Mesothelial cell of epicardium (in vitro differentiated cells): ENCODE measurements at regions not wholly inside any gene's neighbourhood (a gene's known extent, or its start where the extent isn't known, plus 50 kb on each side); places are given as distances from the start of the nearest gene placed in this dataset.

Experiments used
- DNase-seq, 2 experiments: peaks; one replicate each; pipeline ENCODE4 v3.0.0; 2021; ENCODE audit warnings: low spot score in 2 of 2; ENCODE audit not compliant: unreplicated experiment in 2 of 2
- H3K27ac Mint-ChIP-seq: 2 replicates; pipeline ENCODE4 v1.8.0; 2021; ENCODE audit warnings: mixed read lengths
- H3K27me3 Mint-ChIP-seq: 2 replicates; pipeline ENCODE4 v1.8.0; 2021; ENCODE audit warnings: low read depth, mixed read lengths
- H3K36me3 Mint-ChIP-seq: 2 replicates; pipeline ENCODE4 v1.8.0; 2021; ENCODE audit warnings: mixed read lengths
- H3K4me1 Mint-ChIP-seq: 2 replicates; pipeline ENCODE4 v1.8.0; 2021; ENCODE audit warnings: mixed read lengths
- H3K4me3 Mint-ChIP-seq: 2 replicates; pipeline ENCODE4 v1.8.0; 2021; ENCODE audit warnings: mild to moderate bottlenecking, moderate library complexity, mixed read lengths
- H3K9me3 Mint-ChIP-seq: 2 replicates; pipeline ENCODE4 v1.8.0; 2021; ENCODE audit warnings: mixed read lengths
- TF ChIP-seq, protein P1 (sequence below): fragments of 200-600 bp; sonication (generic); IDR thresholded peaks from one replicate; pipeline ENCODE4 v1.5.0; 2021; ENCODE audit warnings: antibody characterized with exemption; ENCODE audit not compliant: unreplicated experiment

DNA sequence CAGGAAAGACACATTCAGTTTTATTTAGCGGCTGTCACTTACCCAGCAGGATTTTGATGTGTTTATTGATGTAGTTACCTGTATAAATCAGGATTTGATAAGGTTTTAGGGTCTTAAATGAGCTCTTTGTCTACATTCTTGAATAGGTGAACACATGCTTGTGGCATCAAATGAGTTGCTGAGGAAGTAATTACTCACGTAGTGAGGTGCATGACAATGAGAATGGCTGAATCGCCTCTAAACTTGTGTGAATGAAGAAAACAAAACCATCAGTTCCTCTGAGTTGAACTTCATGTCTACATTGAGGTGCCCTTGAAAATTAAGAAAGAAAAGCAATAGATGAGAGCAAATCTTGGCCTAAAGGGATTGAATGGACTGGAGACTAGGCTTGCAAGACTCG lies 245.6 kb upstream of the SATB1 start:
- Mint-ChIP-seq H3K4me1 (peaks cover 6% of the 10 kb centered on the region), H3K9me3 (peaks cover 4% of the 10 kb centered on the region), H3K27ac (no peak overlapping the region), H3K27me3 (no peaks in the 10 kb centered on the region), H3K36me3 (no peaks in the 10 kb centered on the region), H3K4me3 (no peak overlapping the region)
- TF ChIP-seq, protein P1, sequence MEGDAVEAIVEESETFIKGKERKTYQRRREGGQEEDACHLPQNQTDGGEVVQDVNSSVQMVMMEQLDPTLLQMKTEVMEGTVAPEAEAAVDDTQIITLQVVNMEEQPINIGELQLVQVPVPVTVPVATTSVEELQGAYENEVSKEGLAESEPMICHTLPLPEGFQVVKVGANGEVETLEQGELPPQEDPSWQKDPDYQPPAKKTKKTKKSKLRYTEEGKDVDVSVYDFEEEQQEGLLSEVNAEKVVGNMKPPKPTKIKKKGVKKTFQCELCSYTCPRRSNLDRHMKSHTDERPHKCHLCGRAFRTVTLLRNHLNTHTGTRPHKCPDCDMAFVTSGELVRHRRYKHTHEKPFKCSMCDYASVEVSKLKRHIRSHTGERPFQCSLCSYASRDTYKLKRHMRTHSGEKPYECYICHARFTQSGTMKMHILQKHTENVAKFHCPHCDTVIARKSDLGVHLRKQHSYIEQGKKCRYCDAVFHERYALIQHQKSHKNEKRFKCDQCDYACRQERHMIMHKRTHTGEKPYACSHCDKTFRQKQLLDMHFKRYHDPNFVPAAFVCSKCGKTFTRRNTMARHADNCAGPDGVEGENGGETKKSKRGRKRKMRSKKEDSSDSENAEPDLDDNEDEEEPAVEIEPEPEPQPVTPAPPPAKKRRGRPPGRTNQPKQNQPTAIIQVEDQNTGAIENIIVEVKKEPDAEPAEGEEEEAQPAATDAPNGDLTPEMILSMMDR, result no peak
- DNase-seq, result no peak

DNA sequence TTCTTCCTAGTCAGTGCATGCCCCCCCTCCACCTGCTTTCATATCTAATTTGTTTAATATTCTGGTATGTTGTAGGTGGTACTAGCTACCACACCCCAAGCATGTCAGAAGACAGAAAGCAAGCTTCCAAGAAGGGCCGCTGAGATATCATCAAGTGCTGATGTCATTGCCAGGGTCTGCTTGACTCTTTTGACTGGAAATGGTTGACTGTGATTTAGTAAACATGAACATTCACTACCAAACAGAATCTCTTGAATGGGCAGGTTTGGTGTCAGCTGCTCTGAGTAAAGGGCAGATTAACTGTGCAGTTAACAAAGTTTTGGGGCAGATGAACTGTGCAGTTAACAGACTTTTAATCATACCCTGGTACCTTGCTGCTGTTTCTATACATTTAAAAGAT lies 244.2 kb upstream of the SATB1 start:
- DNase-seq, result no peak
- H3K36me3 Mint-ChIP-seq, result no peaks in the 10 kb centered on the region
- H3K4me3 Mint-ChIP-seq, result no peak overlapping the region
- H3K4me1 Mint-ChIP-seq, result peaks cover 6% of the 10 kb centered on the region
- TF ChIP-seq, protein P1, result no peak
- no peaks in the 10 kb centered on the region for H3K27me3 Mint-ChIP-seq
- peaks cover 4% of the 10 kb centered on the region for H3K9me3 Mint-ChIP-seq
- H3K27ac Mint-ChIP-seq, result no peak overlapping the region

DNA sequence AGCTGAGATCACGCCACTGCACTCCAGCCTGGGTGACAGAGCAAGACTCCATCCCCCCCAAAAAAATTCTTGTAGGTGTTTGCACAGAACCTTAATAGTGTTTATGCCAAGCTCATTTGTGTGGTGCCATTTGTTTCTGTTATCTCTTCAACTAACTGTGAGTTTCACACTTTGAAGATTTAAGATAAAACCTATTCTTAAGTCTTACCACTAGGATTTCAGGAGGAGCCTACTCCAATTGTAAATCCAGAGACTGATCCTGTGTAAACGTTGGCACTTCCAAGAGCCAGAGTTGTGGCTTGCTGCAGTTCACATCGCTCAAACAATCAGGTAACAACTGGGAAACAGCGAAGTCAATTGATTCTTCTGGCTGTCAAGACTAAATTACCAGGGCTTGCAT lies 242.4 kb upstream of the SATB1 start:
- H3K27ac Mint-ChIP-seq, result no peak overlapping the region
- H3K4me1 Mint-ChIP-seq, result peaks cover 6% of the 10 kb centered on the region
- no peaks in the 10 kb centered on the region for H3K27me3 Mint-ChIP-seq
- DNase-seq, result no peak
- TF ChIP-seq, protein P1, result no peak
- H3K36me3 Mint-ChIP-seq, result no peaks in the 10 kb centered on the region
- no peak overlapping the region for H3K4me3 Mint-ChIP-seq
- peaks cover 4% of the 10 kb centered on the region for H3K9me3 Mint-ChIP-seq

DNA sequence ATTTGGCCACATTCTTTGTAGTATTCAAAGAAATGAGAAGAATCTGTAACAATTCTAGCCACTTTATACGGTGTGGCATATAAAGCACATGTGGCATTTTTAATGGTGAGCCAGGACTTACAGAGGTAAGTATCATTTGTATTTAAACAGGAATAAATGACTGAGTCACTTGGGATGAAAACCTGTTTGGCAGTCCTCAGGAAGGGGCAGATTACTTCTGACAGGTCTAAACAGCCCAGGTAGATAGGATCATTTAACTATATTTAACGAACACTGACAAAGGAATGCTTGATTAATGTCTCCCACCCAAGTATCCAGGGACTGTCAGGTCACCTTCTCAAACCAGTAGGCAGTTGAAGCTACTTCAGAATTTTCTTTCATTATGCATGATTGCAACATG lies 241.5 kb upstream of the SATB1 start:
- Mint-ChIP-seq H3K4me1 (peaks cover 6% of the 10 kb centered on the region), H3K27me3 (no peaks in the 10 kb centered on the region), H3K4me3 (no peak overlapping the region), H3K36me3 (no peaks in the 10 kb centered on the region), H3K27ac (no peak overlapping the region), H3K9me3 (peaks cover 4% of the 10 kb centered on the region)
- no peak for DNase-seq
- TF ChIP-seq, protein P1, result no peak

DNA sequence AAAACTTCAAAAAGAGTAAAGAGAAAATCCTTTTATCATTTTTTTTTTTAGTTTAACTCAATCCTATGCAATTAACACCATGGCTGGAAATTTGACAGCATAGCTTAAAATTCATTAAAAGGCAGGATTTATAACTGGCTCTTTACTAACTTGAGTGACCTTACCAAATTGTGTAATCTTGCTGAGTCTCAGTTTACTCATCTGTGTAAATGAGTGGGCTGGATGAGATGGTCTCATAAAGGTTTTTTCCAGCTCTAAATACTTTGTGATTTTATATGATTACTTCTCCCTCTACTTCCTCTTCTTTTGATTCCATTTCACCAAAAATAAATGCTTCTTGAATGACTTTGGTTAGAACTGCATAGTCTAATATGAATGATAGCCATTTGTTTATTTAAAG lies 234.9 kb upstream of the SATB1 start:
- Mint-ChIP-seq H3K27ac (no peak overlapping the region), H3K36me3 (no peaks in the 10 kb centered on the region), H3K27me3 (no peaks in the 10 kb centered on the region), H3K4me1 (peaks cover 35% of the 10 kb centered on the region), H3K4me3 (no peak overlapping the region), H3K9me3 (no peaks in the 10 kb centered on the region)
- TF ChIP-seq, protein P1, result no peak
- no peak for DNase-seq
